GM19468 (cell line): ENCODE measurements at regions not wholly inside any gene's neighbourhood (a gene's known extent, or its start where the extent isn't known, plus 50 kb on each side); places are given as distances from the start of the nearest gene placed in this dataset.
"Not testable (repeated sequence)": the region's sequence is repeated elsewhere in the genome, so short reads cannot be mapped to it uniquely, and the experiment has no call there.

Experiments used
- ATAC-seq: cut with Tn5 transposase; IDR thresholded peaks from one replicate; pipeline ENCODE4 v1.9.1; 2021; ENCODE audit warnings: mild to moderate bottlenecking, moderate library complexity, moderate number of reproducible peaks; ENCODE audit not compliant: unreplicated experiment; ENCODE audit errors: extremely low read depth

GRCh38 chr10:5576780-5577624 lies 52.2 kb downstream of the CALML3 start:
- ATAC-seq: no peak

GRCh38 chr10:5580038-5580428 lies 55.3 kb downstream of the CALML3 start:
- ATAC-seq: not testable (repeated sequence)

- peak; percentile 20 for ATAC-seq
These were observed 57.2 kb downstream of the CALML3 start for GRCh38 chr10:5581670-5582566.

- ATAC-seq: no peak
These were observed 58.0 kb downstream of the CALML3 start for GRCh38 chr10:5582736-5583135.

- peak; percentile 20 for ATAC-seq
These were observed 58.9 kb downstream of the CALML3 start for GRCh38 chr10:5583525-5584175.

- peak; percentile 20 for ATAC-seq
These were observed 60.2 kb downstream of the CALML3 start for GRCh38 chr10:5584895-5585516.

GRCh38 chr10:5585517-5586206 lies 60.9 kb downstream of the CALML3 start:
- ATAC-seq: no peak

GRCh38 chr10:5587151-5588079 lies 62.7 kb downstream of the CALML3 start:
- no peak for ATAC-seq

- no peak for ATAC-seq
These were observed 63.3 kb downstream of the CALML3 start for GRCh38 chr10:5588080-5588453.

GRCh38 chr10:5588603-5589002 lies 63.8 kb downstream of the CALML3 start:
- no peak for ATAC-seq
